GM18520 (cell line): ENCODE measurements at regions not wholly inside any gene's neighbourhood (a gene's known extent, or its start where the extent isn't known, plus 50 kb on each side); places are given as distances from the start of the nearest gene placed in this dataset.

Experiments
- ATAC-seq: cut with Tn5 transposase; IDR thresholded peaks from one replicate; pipeline ENCODE4 v1.9.1; 2021; ENCODE audit not compliant: unreplicated experiment

GRCh38 chr5:18027241-18027867 lies 393.1 kb downstream of the TAF11L14 start:
- ATAC-seq: no peak

GRCh38 chr5:18028036-18028435 lies 393.8 kb downstream of the TAF11L14 start:
- ATAC-seq: no peak

- no peak for ATAC-seq
Observed at GRCh38 chr5:18032744-18033143, 398.5 kb downstream of the TAF11L14 start.

GRCh38 chr5:18036531-18036930 lies 402.3 kb downstream of the TAF11L14 start:
- ATAC-seq: no peak

GRCh38 chr5:18037718-18038117 lies 403.5 kb downstream of the TAF11L14 start:
- ATAC-seq: no peak

- ATAC-seq: no peak
Observed at GRCh38 chr5:18043344-18043743, 409.1 kb downstream of the TAF11L14 start.

GRCh38 chr5:18048449-18048848 lies 414.2 kb downstream of the TAF11L14 start:
- no peak for ATAC-seq

GRCh38 chr5:18050345-18050744 lies 416.1 kb downstream of the TAF11L14 start:
- ATAC-seq: no peak

GRCh38 chr5:18050776-18051175 lies 416.5 kb downstream of the TAF11L14 start:
- no peak for ATAC-seq

GRCh38 chr5:18051953-18052352 lies 417.7 kb downstream of the TAF11L14 start:
- no peak for ATAC-seq

- ATAC-seq: no peak
Observed at GRCh38 chr5:18052569-18052968, 418.3 kb downstream of the TAF11L14 start.

- no peak for ATAC-seq
Observed at GRCh38 chr5:18057725-18058124, 423.5 kb downstream of the TAF11L14 start.

- no peak for ATAC-seq
Observed at GRCh38 chr5:18067615-18068014, 433.4 kb downstream of the TAF11L14 start.

GRCh38 chr5:18068826-18069225 lies 434.6 kb downstream of the TAF11L14 start:
- no peak for ATAC-seq

- no peak for ATAC-seq
Observed at GRCh38 chr5:18069790-18070189, 435.5 kb downstream of the TAF11L14 start.

GRCh38 chr5:18072600-18072999 lies 438.3 kb downstream of the TAF11L14 start:
- ATAC-seq: no peak

- no peak for ATAC-seq
Observed at GRCh38 chr5:18074961-18075360, 440.7 kb downstream of the TAF11L14 start.

- no peak for ATAC-seq
Observed at GRCh38 chr5:18078157-18078556, 443.9 kb downstream of the TAF11L14 start.

- no peak for ATAC-seq
Observed at GRCh38 chr5:18079831-18080230, 445.6 kb downstream of the TAF11L14 start.

GRCh38 chr5:18088020-18088579 lies 453.8 kb downstream of the TAF11L14 start:
- no peak for ATAC-seq

GRCh38 chr5:18090177-18090576 lies 455.9 kb downstream of the TAF11L14 start:
- ATAC-seq: no peak

GRCh38 chr5:18091142-18091541 lies 456.9 kb downstream of the TAF11L14 start:
- ATAC-seq: no peak

- ATAC-seq: no peak
Observed at GRCh38 chr5:18091758-18092157, 457.5 kb downstream of the TAF11L14 start.
